SKM-1 (cell line): ENCODE measurements at regions not wholly inside any gene's neighbourhood (a gene's known extent, or its start where the extent isn't known, plus 50 kb on each side); places are given as distances from the start of the nearest gene placed in this dataset.
"Not testable (repeated sequence)": the region's sequence is repeated elsewhere in the genome, so short reads cannot be mapped to it uniquely, and the experiment has no call there.

Experiments used
- DNase-seq: peaks from one replicate; lab custom pipeline; 2025; ENCODE audit not compliant: unreplicated experiment; lab: John Stamatoyannopoulos, UW

GRCh38 chr10:61192589-61192988 is 248.6 kb upstream of the RHOBTB1 start:
- not testable (repeated sequence) for DNase-seq

GRCh38 chr10:61192042-61192441 is 248.1 kb upstream of the RHOBTB1 start:
- no peak for DNase-seq

DNA sequence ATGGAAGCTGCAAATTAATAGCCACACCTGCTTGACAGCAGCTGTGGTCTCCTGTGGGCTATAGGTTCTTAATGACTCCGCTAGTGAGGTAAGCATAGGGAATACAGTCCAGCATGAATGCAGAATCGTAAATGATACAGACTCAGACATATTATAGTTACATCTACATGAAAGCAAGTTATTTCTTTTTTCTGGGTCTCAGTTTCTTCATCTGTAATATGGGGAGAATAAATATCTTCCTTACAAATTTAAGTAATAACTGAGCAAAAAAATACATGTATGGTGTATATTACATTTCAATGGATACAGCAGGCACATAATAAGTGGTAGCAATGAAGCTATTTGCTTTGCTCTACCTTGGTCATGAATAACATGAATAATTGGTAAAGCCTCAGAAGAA is 245.9 kb upstream of the RHOBTB1 start:
- DNase-seq: no peak

GRCh38 chr10:61188691-61189090 is 244.7 kb upstream of the RHOBTB1 start:
- DNase-seq: no peak

DNA sequence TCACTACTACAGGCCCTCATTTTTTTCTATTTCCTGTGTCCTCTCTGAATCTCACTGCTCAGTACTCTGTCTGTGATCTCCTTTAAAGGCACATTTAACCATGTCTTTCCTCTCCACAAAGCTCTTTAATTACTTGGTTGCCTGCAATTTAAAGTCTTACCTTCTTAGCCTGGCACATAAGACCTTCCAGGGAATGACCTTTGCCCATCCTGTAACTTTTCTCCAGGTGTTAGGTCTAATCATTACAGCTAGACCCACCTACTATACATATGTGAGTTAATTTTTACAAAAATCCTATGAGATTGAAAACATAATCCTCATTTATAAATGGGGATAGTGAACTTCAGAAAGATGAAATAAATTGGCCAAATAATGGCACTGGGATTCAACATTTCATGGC is 244.1 kb upstream of the RHOBTB1 start:
- DNase-seq: no peak

DNA sequence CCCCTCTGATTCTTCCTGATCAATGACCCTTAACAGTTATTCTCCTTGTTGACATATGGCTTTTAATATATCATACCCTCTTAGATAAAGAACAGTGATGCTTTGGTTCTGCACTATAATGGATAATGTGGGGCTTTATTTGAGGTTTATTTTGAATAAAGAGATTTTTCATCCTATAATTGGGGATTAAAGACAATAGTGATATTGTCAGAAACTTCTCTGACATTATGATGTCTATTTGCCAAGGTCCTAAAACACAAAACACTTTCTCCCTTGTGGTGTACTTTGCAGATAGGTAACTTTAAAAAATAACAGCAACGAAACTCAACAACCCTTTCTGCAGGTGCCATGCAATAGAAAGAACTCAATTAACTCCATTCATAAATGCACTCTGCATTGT is 243.6 kb upstream of the RHOBTB1 start:
- no peak for DNase-seq

GRCh38 chr10:61186408-61186807 is 242.4 kb upstream of the RHOBTB1 start:
- no peak for DNase-seq

DNA sequence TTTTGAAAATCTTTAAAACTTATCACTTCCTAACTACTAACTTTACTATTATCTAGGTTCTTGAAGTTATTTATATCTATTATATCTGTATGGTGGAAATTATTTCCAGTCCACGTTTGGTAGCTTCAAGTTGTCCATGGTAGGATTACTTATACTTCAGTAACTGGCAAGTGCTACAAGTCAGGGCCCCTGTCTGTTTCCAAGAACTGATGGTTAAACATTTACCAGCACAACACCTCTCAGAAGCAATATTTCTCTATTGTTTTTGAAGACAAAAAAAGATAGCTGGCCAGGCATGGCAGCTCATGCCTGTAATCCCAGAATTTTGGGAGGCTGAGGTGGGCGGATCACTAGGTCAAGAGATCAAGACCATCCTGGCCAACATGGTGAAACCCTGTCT is 240.4 kb upstream of the RHOBTB1 start:
- no peak for DNase-seq

GRCh38 chr10:61183967-61184366 is 240.0 kb upstream of the RHOBTB1 start:
- no peak for DNase-seq

- no peak for DNase-seq
Measured at GRCh38 chr10:61181832-61182231, 237.8 kb upstream of the RHOBTB1 start.

- DNase-seq: no peak
Measured at GRCh38 chr10:61179771-61180170, 235.8 kb upstream of the RHOBTB1 start.

DNA sequence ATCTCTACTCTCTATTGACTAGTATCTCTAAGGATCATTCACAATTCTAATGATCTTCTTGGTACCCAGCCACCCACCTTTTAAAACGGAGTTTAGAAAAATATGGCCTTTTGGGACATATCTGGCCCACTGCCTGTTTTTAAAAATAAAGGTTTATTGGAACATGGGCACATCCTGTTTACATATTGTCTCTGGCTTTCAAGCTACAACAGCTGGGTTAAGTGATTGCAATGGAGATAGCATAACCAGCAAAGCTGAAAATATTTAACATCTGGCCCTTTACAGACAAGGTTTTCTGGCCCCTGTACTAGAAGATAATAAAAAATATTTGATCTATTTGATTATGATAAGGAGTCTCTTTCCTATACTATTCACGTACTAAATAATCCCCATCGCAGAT is 232.4 kb upstream of the RHOBTB1 start:
- DNase-seq: no peak

DNA sequence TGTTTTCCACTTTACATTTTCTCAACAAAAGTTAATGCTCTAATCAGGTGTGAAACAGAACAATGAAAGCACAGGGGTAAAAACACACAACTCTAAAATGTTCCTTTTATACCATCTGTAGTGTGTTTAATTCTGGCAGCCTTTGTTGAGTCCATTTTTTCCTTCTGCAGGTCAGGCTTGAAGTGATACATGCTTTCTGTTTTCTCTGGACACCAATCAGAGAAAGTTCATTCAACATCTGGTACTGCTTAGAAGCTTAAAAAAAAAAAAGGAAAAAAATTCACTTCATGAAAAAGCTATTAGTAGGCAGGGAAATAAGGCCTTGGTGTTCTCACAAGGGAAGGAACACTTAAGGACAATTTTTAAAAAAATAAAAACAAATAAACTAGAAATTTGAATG is 231.3 kb upstream of the RHOBTB1 start:
- DNase-seq: no peak

GRCh38 chr10:61173450-61173849 is 229.5 kb upstream of the RHOBTB1 start:
- DNase-seq: no peak

DNA sequence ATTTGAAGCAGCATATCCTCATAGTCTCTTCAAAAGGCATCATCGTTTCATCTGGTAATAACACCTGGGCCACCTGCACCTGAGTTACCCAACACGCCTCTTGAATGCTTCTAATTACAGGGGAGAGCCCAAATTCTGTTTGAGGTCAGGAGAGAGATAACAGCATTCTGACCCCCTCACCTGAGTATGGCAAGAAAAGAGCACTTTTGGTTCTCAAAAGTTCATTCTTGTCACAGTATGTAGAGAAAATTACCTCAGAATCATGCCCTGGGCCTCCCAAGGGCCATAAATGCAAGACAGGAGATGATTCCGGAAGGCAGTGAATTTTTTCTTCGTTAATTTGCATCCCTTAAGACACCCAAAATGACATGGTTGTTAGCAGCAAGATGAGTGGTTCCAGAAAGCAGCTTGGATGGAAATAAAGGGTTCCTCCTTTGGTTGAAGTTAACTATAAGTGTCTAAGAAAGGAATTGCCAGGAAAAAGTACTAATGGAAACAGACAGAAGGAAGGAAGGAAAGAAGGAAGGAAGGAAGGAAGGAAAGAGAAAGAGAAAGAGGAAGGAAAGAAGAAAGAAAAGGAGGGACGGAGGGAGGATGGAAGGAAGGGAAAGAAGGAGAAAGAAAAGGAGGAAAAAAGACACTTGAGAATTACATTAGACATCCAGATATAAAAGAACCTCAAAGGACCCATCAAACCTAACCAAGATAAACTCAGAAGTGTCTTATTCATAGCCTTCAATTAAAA is 228.4 kb upstream of the RHOBTB1 start:
- no peak for DNase-seq

DNA sequence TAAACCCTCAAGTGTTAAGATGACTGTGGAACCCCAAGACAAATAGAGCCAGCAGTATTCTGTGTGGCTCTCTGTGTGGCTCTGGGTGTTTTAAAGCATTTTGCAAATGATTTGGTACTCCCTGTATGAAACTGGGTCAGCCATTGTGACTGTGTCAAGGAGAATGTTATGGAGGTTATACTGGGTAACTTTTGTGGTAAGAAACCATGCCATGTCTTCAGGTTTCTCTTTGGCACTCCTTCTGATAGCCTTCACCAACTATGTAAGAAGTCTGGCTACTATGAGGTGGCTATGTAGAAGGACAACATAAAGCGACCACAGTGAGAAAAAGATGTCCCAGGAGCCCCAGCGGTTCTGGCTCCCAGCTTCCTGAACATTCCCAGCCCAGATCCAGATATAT is 226.6 kb upstream of the RHOBTB1 start:
- no peak for DNase-seq

- no peak for DNase-seq
Measured at GRCh38 chr10:61169294-61169693, 225.3 kb upstream of the RHOBTB1 start.

GRCh38 chr10:61166489-61166888 is 222.5 kb upstream of the RHOBTB1 start:
- DNase-seq: no peak

DNA sequence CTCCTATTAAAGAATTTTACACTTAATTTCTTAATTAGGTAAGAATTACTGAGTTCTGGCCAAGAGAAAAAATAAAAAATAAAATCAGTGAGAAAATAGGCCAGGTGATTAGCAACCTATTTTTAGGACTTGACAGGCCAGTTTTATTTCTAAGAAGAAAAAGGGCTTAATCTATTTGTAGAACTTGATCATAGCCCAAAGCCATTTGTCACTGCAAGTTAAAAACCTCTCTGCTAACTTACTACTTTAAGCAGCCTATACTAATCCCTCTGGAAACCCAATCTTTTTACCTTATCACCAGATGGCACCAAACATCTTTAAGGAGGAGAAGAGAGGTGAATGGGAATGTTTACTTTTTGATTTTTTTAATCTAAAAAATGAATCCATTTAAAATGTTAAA is 222.1 kb upstream of the RHOBTB1 start:
- DNase-seq: no peak

GRCh38 chr10:61164458-61165160 is 220.6 kb upstream of the RHOBTB1 start:
- no peak for DNase-seq

DNA sequence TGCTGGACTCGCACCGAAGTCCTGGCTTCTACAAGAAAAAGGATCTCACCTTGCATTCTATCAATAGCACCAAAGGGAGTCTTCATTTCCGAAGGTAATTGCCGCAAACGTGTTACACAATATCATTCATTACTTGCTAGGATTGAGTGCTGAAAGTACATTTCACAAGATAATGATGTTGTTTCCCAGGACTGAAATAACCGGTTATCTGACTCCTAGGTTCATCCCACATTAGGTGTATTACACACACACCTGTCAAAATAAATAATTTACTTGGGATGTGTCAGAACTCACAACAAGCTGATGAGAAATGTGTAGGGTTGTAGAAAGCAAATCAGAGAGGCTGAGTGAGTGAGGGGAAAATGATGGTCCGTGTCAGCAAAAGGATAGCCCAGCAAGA is 219.4 kb upstream of the RHOBTB1 start:
- DNase-seq: no peak

DNA sequence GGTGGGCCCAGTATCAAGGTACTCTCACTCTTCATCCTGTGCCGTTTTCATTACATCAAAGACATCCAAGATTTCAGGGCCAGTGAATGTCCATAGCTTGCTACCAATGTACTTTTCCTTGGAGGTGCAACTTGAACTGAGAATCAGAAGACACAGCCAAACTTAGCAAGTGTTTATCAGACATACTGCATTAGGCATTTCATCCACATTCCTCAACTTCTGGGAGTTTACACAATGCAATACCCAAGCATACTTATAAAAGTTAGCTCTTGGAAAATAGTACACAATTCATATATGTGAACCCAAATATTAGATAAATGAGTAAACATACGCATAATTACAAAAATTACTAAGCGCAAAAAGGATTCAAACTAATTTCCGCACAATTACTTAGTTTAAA is 216.3 kb upstream of the RHOBTB1 start:
- DNase-seq: no peak

DNA sequence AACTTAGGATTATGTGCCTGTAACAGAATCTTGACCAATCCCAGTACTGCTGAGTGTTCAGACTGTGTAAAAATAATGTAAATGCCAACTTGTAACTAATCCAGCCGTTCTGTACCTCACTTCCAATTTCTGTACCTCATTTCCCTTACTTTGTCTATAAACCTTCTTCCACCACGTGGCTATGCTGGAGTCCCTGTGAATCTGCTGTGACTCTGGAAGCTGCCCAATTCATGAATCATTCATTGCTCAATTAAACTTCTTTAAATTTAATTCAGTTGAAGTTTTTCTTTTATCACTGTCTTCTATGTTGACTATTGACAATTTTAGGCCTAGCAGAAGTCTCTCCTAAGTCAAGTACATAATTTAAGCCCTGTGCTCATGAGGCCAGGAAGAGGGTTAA is 215.3 kb upstream of the RHOBTB1 start:
- DNase-seq: no peak
